OCI-LY3 (cell line): ENCODE measurements at regions not wholly inside any gene's neighbourhood (a gene's known extent, or its start where the extent isn't known, plus 50 kb on each side); places are given as distances from the start of the nearest gene placed in this dataset.

Source experiments
- H2AFZ ChIP-seq: fragments of 200-600, 300-600 bp; shearing (Covaris generic); 2 replicates; pipeline ENCODE4 v1.6.0; 2014; ENCODE audit warnings: antibody characterized with exemption, low read depth, low read length
- H3K27ac ChIP-seq: fragments of 200-600, 300-600 bp; sonication (generic); 2 replicates; pipeline ENCODE4 v1.5.1; 2014; ENCODE audit warnings: mild to moderate bottlenecking, low read length, moderate library complexity, mixed read lengths
- H3K27me3 ChIP-seq: fragments of 200-600, 300-600 bp; sonication (generic); 2 replicates; pipeline ENCODE4 v1.6.1; 2014; ENCODE audit warnings: low read depth, low read length, mixed read lengths
- H3K36me3 ChIP-seq: fragments of 200-600, 300-600 bp; sonication (generic); replicated peaks from 2 replicates; pipeline ENCODE3; 2014; ENCODE audit warnings: low read depth, low read length, mixed read lengths
- H3K4me1 ChIP-seq: fragments of 300-600, 200-600 bp; sonication (generic); 2 replicates; pipeline ENCODE4 v1.6.1; 2014; ENCODE audit warnings: low read length, mixed read lengths
- H3K4me2 ChIP-seq: fragments of 200-600, 300-600 bp; sonication (generic); 2 replicates; pipeline ENCODE4 v1.6.1; 2014; ENCODE audit warnings: low read length, mixed read lengths
- H3K4me3 ChIP-seq: fragments of 300-600, 200-600 bp; sonication (generic); 2 replicates; pipeline ENCODE4 v1.5.1; 2014; ENCODE audit warnings: antibody characterized with exemption, mild to moderate bottlenecking, low read length, moderate library complexity
- H3K79me2 ChIP-seq: fragments of 300-600, 200-600 bp; shearing (Covaris generic); 2 replicates; pipeline ENCODE4 v1.6.1; 2014; ENCODE audit warnings: mild to moderate bottlenecking, low read length, mixed read lengths
- H3K9ac ChIP-seq: fragments of 300-600, 200-600 bp; shearing (Covaris generic); 2 replicates; pipeline ENCODE4 v1.6.0; 2014; ENCODE audit warnings: mild to moderate bottlenecking, low read length, moderate library complexity
- H3K9me3 ChIP-seq: fragments of 200-600, 300-600 bp; shearing (Covaris generic); 2 replicates; pipeline ENCODE4 v1.6.1; 2014; ENCODE audit warnings: low read length, mixed read lengths; ENCODE audit not compliant: insufficient read depth
- H4K20me1 ChIP-seq: fragments of 200-600, 300-600 bp; sonication (generic); 2 replicates; pipeline ENCODE4 v1.6.1; 2016; ENCODE audit warnings: low read length, mixed read lengths; ENCODE audit not compliant: insufficient read depth
- CTCF ChIP-seq: fragments of 200-600, 300-600 bp; sonication (generic); IDR thresholded peaks from 2 replicates; pipeline ENCODE4 v1.5.1; 2014; ENCODE audit warnings: antibody characterized with exemption, low read length, low read depth
- EZH2phosphoT487 ChIP-seq: fragments of 200-600 bp; shearing (Covaris generic); IDR thresholded peaks from 2 replicates; pipeline ENCODE4 v1.6.1; 2018; ENCODE audit warnings: antibody characterized with exemption, mixed run types, low read depth

- H3K36me3 ChIP-seq, result no peaks in the 10 kb centered on the region
- no peaks in the 10 kb centered on the region for H3K79me2 ChIP-seq
- no peak overlapping the region for H3K27ac ChIP-seq
- no peaks in the 10 kb centered on the region for H3K27me3 ChIP-seq
- H3K9ac ChIP-seq, result no peak overlapping the region
- no peak overlapping the region for H3K4me2 ChIP-seq
- H4K20me1 ChIP-seq, result no peaks in the 10 kb centered on the region
- no peaks in the 10 kb centered on the region for H3K4me1 ChIP-seq
- TF ChIP-seq EZH2phosphoT487 (no peak), CTCF (no peak)
- H3K4me3 ChIP-seq, result no peak overlapping the region
- H2AFZ ChIP-seq, result no peak overlapping the region
- no peaks in the 10 kb centered on the region for H3K9me3 ChIP-seq
Observed at GRCh38 chr9:20031836-20032235, 243.0 kb upstream of the SLC24A2 start.

DNA sequence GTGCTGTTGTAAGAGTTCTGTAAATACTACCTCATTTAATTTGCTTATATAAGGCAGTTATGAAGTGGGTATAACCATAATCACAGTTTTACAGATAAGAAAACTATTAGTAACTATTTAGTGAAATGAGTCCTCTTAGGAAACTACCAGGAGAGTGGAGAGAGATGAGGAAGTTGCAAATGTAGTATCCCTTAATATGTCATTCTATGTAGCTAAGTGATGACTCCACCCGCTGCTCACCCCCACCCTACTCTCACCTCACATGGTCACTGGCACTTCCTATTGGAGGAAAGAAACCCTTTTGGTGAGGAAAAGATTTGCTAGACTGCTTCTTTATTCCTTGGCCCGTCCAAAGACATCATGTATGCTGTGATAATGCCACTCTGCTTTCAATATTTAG lies 241.8 kb upstream of the SLC24A2 start:
- TF ChIP-seq EZH2phosphoT487 (no peak), CTCF (no peak)
- H3K4me3 ChIP-seq, result no peak overlapping the region
- H3K27me3 ChIP-seq, result no peaks in the 10 kb centered on the region

DNA sequence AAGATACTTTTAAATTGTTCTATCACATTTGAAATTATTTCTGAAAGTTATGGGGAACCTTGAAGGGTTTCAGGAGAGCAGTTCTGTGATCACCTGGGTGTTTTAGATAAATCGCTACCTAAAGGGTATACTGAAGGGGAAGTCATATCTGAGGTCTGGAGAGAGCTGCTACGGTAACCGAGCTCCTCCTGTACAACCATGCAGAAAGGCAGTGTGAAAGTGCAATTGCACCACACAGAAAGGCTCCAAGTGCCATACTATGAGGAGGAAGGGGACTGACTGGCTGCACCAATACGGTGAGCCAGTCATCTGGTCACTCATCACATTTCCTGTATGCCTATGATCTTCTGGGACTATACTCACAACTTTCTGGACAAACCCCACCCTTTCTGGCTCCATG lies 241.4 kb upstream of the SLC24A2 start:
- H3K27ac ChIP-seq, result no peak overlapping the region
- no peaks in the 10 kb centered on the region for H3K36me3 ChIP-seq
- no peak overlapping the region for H3K4me2 ChIP-seq
- no peaks in the 10 kb centered on the region for H3K9me3 ChIP-seq
- no peaks in the 10 kb centered on the region for H3K79me2 ChIP-seq
- no peaks in the 10 kb centered on the region for H3K4me1 ChIP-seq
- no peak overlapping the region for H3K9ac ChIP-seq
- TF ChIP-seq CTCF (no peak), EZH2phosphoT487 (no peak)
- H4K20me1 ChIP-seq, result no peaks in the 10 kb centered on the region
- no peak overlapping the region for H2AFZ ChIP-seq
- H3K27me3 ChIP-seq, result no peaks in the 10 kb centered on the region
- no peak overlapping the region for H3K4me3 ChIP-seq

More for the DNA sequence above, 241.8 kb upstream of the SLC24A2 start:
- Histone ChIP-seq H3K79me2 (no peaks in the 10 kb centered on the region), H2AFZ (no peak overlapping the region), H3K4me1 (no peaks in the 10 kb centered on the region), H3K36me3 (no peaks in the 10 kb centered on the region), H3K27ac (no peak overlapping the region), H4K20me1 (no peaks in the 10 kb centered on the region), H3K9ac (no peak overlapping the region), H3K4me2 (no peak overlapping the region), H3K9me3 (no peaks in the 10 kb centered on the region)

- Histone ChIP-seq H3K4me2 (no peak overlapping the region), H3K9ac (no peak overlapping the region), H3K9me3 (no peaks in the 10 kb centered on the region), H2AFZ (no peak overlapping the region), H3K36me3 (no peaks in the 10 kb centered on the region), H3K79me2 (no peaks in the 10 kb centered on the region), H3K27ac (no peak overlapping the region), H3K4me3 (no peak overlapping the region), H3K4me1 (no peaks in the 10 kb centered on the region), H4K20me1 (no peaks in the 10 kb centered on the region), H3K27me3 (0 out of 2 replicates have a peak, but pooled peaks cover 4% of the 10 kb centered on the region)
- no peak for TF ChIP-seq CTCF
- TF ChIP-seq EZH2phosphoT487, result no peak
Observed at GRCh38 chr9:20028849-20029231, 240.0 kb upstream of the SLC24A2 start.
